WTC11 (cell line): ENCODE measurements at regions not wholly inside any gene's neighbourhood (a gene's known extent, or its start where the extent isn't known, plus 50 kb on each side); places are given as distances from the start of the nearest gene placed in this dataset.

Experiments
- ATAC-seq: fragments of 200-7000 bp; cut with Tn5 transposase; 2 replicates; pipeline ENCODE4 v1.10.0; 2021; ENCODE audit warnings: mild to moderate bottlenecking, moderate library complexity
- CTCF ChIA-PET: fragments of 300-600 bp; sonication (Branson Sonifier 250); formaldehyde crosslinking; loops from one replicate; lab custom pipeline; 2021; ENCODE audit warnings: antibody characterized with exemption; lab: Charles Lee
- POLR2A ChIA-PET: fragments of 350-600 bp; sonication (Branson Sonifier 250); formaldehyde crosslinking; loops from one replicate; lab custom pipeline; 2021; ENCODE audit warnings: antibody characterized with exemption; lab: Charles Lee
- DNase-seq: peaks from one replicate; pipeline ENCODE4 v3.0.0; 2021; ENCODE audit warnings: low spot score
- H3K27ac Mint-ChIP-seq: 2 replicates; pipeline ENCODE4 v1.8.0; 2021; ENCODE audit warnings: mixed read lengths
- H3K27me3 Mint-ChIP-seq: 2 replicates; pipeline ENCODE4 v1.8.0; 2021; ENCODE audit warnings: low read depth, mild to moderate bottlenecking, moderate library complexity, mixed read lengths
- H3K36me3 Mint-ChIP-seq: 2 replicates; pipeline ENCODE4 v1.8.0; 2021; ENCODE audit warnings: mixed read lengths
- H3K4me1 Mint-ChIP-seq: 2 replicates; pipeline ENCODE4 v1.8.0; 2022; ENCODE audit warnings: mixed read lengths
- H3K4me3 Mint-ChIP-seq: 2 replicates; pipeline ENCODE4 v1.8.0; 2021; ENCODE audit warnings: mild to moderate bottlenecking, moderate library complexity, mixed read lengths
- H3K9me3 Mint-ChIP-seq: 2 replicates; pipeline ENCODE4 v1.8.0; 2021; ENCODE audit warnings: mixed read lengths
- ARID4B ChIP-seq: sonication (generic); formaldehyde crosslinking; IDR thresholded peaks from 2 replicates; pipeline ENCODE4 v1.8.0; 2023; ENCODE audit warnings: missing genetic modification reagents, mild to moderate bottlenecking, borderline replicate concordance
- ATF1 ChIP-seq: sonication (generic); formaldehyde crosslinking; IDR thresholded peaks from 2 replicates; pipeline ENCODE4 v1.8.1; 2023; ENCODE audit warnings: mild to moderate bottlenecking, moderate library complexity, missing genetic modification reagents
- ATF3 ChIP-seq: sonication (generic); formaldehyde crosslinking; conservative IDR thresholded peaks from 2 replicates; pipeline ENCODE4 v1.8.1; 2022; ENCODE audit warnings: mild to moderate bottlenecking, missing genetic modification reagents
- E2F4 ChIP-seq: sonication (generic); formaldehyde crosslinking; IDR thresholded peaks from 2 replicates; pipeline ENCODE4 v1.8.1; 2022; ENCODE audit warnings: low read depth, mild to moderate bottlenecking, moderate library complexity, missing genetic modification reagents, borderline replicate concordance
- ELF4 ChIP-seq: sonication (generic); formaldehyde crosslinking; IDR thresholded peaks from 2 replicates; pipeline ENCODE4 v1.8.1; 2022; ENCODE audit warnings: low read depth, mild to moderate bottlenecking, moderate library complexity, missing genetic modification reagents
- FOXP4 ChIP-seq: sonication (generic); formaldehyde crosslinking; IDR thresholded peaks from 2 replicates; pipeline ENCODE4 v1.8.0; 2022; ENCODE audit warnings: mild to moderate bottlenecking, missing genetic modification reagents
- HMGXB4 ChIP-seq: sonication (generic); formaldehyde crosslinking; IDR thresholded peaks from 2 replicates; pipeline ENCODE4 v1.8.1; 2023; ENCODE audit warnings: mild to moderate bottlenecking, moderate library complexity, missing genetic modification reagents
- JAZF1 ChIP-seq: fragments of 250-450 bp; sonication (Bioruptor Pico); IDR thresholded peaks from 2 replicates; pipeline ENCODE4 v1.9.0; 2021; ENCODE audit warnings: moderate library complexity, mild to moderate bottlenecking, inconsistent platforms
- MAX ChIP-seq: sonication (generic); formaldehyde crosslinking; IDR thresholded peaks from 2 replicates; pipeline ENCODE4 v1.8.0; 2022; ENCODE audit warnings: mild to moderate bottlenecking, missing genetic modification reagents
- MLX ChIP-seq: sonication (generic); formaldehyde crosslinking; IDR thresholded peaks from 2 replicates; pipeline ENCODE4 v1.8.1; 2023; ENCODE audit warnings: mild to moderate bottlenecking, missing genetic modification reagents, moderate library complexity
- OVOL2 ChIP-seq: fragments of 250-450 bp; sonication (Bioruptor Pico); IDR thresholded peaks from 2 replicates; pipeline ENCODE4 v1.9.0; 2021; ENCODE audit warnings: mild to moderate bottlenecking, borderline replicate concordance
- RELA ChIP-seq: sonication (generic); formaldehyde crosslinking; IDR thresholded peaks from 2 replicates; pipeline ENCODE4 v1.8.1; 2022; ENCODE audit warnings: missing genetic modification reagents, mild to moderate bottlenecking, borderline replicate concordance
- TCF7 ChIP-seq: sonication (generic); formaldehyde crosslinking; IDR thresholded peaks from 2 replicates; pipeline ENCODE4 v1.8.0; 2022; ENCODE audit warnings: mild to moderate bottlenecking, low read depth, missing genetic modification reagents, moderate library complexity
- ZMAT4 ChIP-seq: fragments of 250-450 bp; sonication (Bioruptor Pico); IDR thresholded peaks from 2 replicates; pipeline ENCODE4 v1.9.0; 2021; ENCODE audit warnings: mild to moderate bottlenecking

- TF ChIP-seq FOXP4 (CRISPR knock-in tag) (no peak), ATF3 (CRISPR knock-in tag) (no peak)
Measured at GRCh38 chr4:77496457-77496856, 109.2 kb upstream of the CXCL13 start (continued).

GRCh38 chr4:77500801-77501200 is 104.8 kb upstream of the CXCL13 start:
- no peak for TF ChIP-seq MLX
- TF ChIP-seq MAX: no peak
- TF ChIP-seq JAZF1: no peak
- TF ChIP-seq ELF4 (CRISPR knock-in tag): no peak
- no peak for TF ChIP-seq ARID4B (CRISPR knock-in tag)
- no peak for TF ChIP-seq E2F4 (CRISPR knock-in tag)
- TF ChIP-seq ATF1 (CRISPR knock-in tag): no peak
- TF ChIP-seq OVOL2 (CRISPR knock-in tag): no peak
- TF ChIP-seq ZMAT4: no peak
- no peak for TF ChIP-seq RELA (CRISPR knock-in tag)
- TF ChIP-seq TCF7 (CRISPR knock-in tag): no peak
- TF ChIP-seq HMGXB4 (CRISPR knock-in tag): no peak
- TF ChIP-seq, all 79 proteins: peak for 0
- H3K9me3 Mint-ChIP-seq: peaks cover 16% of the 10 kb centered on the region
- no peaks in the 10 kb centered on the region for H3K4me1 Mint-ChIP-seq
- ChIA-PET CTCF (interaction anchor here (0.6 kb wide), 1 partner anchor 363 kb away, joined by 3 read pairs; no protein-coding TSS in a partner anchor), POLR2A (no interaction called here)
- H3K27ac Mint-ChIP-seq: no peak overlapping the region
- no peak overlapping the region for H3K4me3 Mint-ChIP-seq
- no peak for DNase-seq
- peaks cover 3% of the 10 kb centered on the region; the same call in 1 of the 2 replicates for H3K36me3 Mint-ChIP-seq
- H3K27me3 Mint-ChIP-seq: peaks cover 11% of the 10 kb centered on the region
- no peak for ATAC-seq
